ENCODE measurements at regions not wholly inside any gene's neighbourhood (a gene's known extent, or its start where the extent isn't known, plus 50 kb on each side); places are given as distances from the start of the nearest gene placed in this dataset.

DNA sequence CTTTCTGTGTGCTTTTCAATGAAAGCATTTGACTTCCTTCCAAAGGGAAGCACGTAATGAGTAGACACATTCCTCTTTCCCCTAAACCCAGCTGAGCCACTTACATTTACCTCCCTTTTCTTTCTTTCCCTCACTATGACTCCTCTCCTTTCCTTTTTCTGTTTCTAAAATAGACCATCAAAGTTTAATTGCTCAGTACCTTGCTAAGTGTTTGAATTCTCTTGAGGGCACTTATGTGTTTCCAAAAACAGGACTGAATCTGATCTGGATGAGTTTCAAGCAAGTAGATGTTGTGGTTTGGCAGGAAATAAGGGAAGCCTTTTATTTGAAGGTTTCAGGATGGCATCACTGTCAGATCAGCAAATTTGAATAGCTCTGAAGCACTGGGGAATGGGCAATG lies 396.2 kb downstream of the REEP3 start:
- no TSS peak for BruUV-seq (replicated peaks)
- H3K27ac Mint-ChIP-seq (ENCODE audit: unreplicated experiment) = no peak overlapping the region
- ChIA-PET POLR2A (no interaction called here), CTCF (interaction anchor here (0.7 kb wide), 1 partner anchor 60 kb away, joined by 3 read pairs; no protein-coding TSS in a partner anchor)
- H3K4me3 Mint-ChIP-seq (ENCODE audit: unreplicated experiment) = no peak overlapping the region
- H3K9me3 ChIP-seq = no peaks in the 10 kb centered on the region
- TF ChIP-seq, protein P1, sequence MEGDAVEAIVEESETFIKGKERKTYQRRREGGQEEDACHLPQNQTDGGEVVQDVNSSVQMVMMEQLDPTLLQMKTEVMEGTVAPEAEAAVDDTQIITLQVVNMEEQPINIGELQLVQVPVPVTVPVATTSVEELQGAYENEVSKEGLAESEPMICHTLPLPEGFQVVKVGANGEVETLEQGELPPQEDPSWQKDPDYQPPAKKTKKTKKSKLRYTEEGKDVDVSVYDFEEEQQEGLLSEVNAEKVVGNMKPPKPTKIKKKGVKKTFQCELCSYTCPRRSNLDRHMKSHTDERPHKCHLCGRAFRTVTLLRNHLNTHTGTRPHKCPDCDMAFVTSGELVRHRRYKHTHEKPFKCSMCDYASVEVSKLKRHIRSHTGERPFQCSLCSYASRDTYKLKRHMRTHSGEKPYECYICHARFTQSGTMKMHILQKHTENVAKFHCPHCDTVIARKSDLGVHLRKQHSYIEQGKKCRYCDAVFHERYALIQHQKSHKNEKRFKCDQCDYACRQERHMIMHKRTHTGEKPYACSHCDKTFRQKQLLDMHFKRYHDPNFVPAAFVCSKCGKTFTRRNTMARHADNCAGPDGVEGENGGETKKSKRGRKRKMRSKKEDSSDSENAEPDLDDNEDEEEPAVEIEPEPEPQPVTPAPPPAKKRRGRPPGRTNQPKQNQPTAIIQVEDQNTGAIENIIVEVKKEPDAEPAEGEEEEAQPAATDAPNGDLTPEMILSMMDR (IDR thresholded peaks at IDR 0.05; ENCODE audit: insufficient read depth in 1 of 2, low read depth in 1 of 2, low read length in 1 of 2, severe bottlenecking in 1 of 2, unreplicated experiment in 1 of 2) = no peak
- no peaks in the 10 kb centered on the region for H3K9me3 Mint-ChIP-seq (ENCODE audit: unreplicated experiment)
- H3K36me3 ChIP-seq (ENCODE audit: control insufficient read depth, insufficient read depth, low read length) = no peaks in the 10 kb centered on the region
- intact Hi-C loops (cut with micrococcal nuclease; ENCODE audit: unreplicated experiment) = no loop called here
- DNase-seq = no peak
- H3K4me1 ChIP-seq = peaks cover 8% of the 10 kb centered on the region; the same call in 1 of the 2 replicates
- H3K36me3 Mint-ChIP-seq (ENCODE audit: insufficient read depth, unreplicated experiment) = no peaks in the 10 kb centered on the region
- no peak overlapping the region for H3K4me3 ChIP-seq (ENCODE audit: low read depth, low read length)
- no peaks in the 10 kb centered on the region for H3K27me3 ChIP-seq (replicated peaks; ENCODE audit: control insufficient read depth, insufficient read depth, low read length)
- peaks cover 10% of the 10 kb centered on the region for H3K27me3 Mint-ChIP-seq (ENCODE audit: insufficient read depth, unreplicated experiment)
- peaks cover 6% of the 10 kb centered on the region for H3K4me1 Mint-ChIP-seq (ENCODE audit: low read depth, unreplicated experiment)

GRCh38 chr10:63919575-63920279 lies 398.5 kb downstream of the REEP3 start:
- no peaks in the 10 kb centered on the region for H3K36me3 ChIP-seq (ENCODE audit: control insufficient read depth, insufficient read depth, low read length)
- Mint-ChIP-seq H3K4me1 (ENCODE audit: low read depth, unreplicated experiment) (peaks cover 10% of the 10 kb centered on the region), H3K27me3 (ENCODE audit: insufficient read depth, unreplicated experiment) (peaks cover 3% of the 10 kb centered on the region), H3K4me3 (ENCODE audit: unreplicated experiment) (no peak overlapping the region), H3K36me3 (ENCODE audit: insufficient read depth, unreplicated experiment) (no peaks in the 10 kb centered on the region), H3K27ac (ENCODE audit: unreplicated experiment) (no peak overlapping the region), H3K9me3 (ENCODE audit: unreplicated experiment) (no peaks in the 10 kb centered on the region)
- H3K4me3 ChIP-seq (ENCODE audit: low read depth, low read length) = no peak overlapping the region
- TF ChIP-seq, protein P1 (IDR thresholded peaks at IDR 0.05; ENCODE audit: insufficient read depth in 1 of 2, low read depth in 1 of 2, low read length in 1 of 2, severe bottlenecking in 1 of 2, unreplicated experiment in 1 of 2) = no peak
- intact Hi-C loops (cut with micrococcal nuclease; ENCODE audit: unreplicated experiment) = no loop called here
- H3K9me3 ChIP-seq = no peaks in the 10 kb centered on the region
- ChIA-PET CTCF (no interaction called here), POLR2A (no interaction called here)
- H3K4me1 ChIP-seq = peaks cover 8% of the 10 kb centered on the region; the same call in 1 of the 2 replicates
- no peaks in the 10 kb centered on the region for H3K27me3 ChIP-seq (replicated peaks; ENCODE audit: control insufficient read depth, insufficient read depth, low read length)
- no peak for DNase-seq
- BruUV-seq (replicated peaks) = no TSS peak

DNA sequence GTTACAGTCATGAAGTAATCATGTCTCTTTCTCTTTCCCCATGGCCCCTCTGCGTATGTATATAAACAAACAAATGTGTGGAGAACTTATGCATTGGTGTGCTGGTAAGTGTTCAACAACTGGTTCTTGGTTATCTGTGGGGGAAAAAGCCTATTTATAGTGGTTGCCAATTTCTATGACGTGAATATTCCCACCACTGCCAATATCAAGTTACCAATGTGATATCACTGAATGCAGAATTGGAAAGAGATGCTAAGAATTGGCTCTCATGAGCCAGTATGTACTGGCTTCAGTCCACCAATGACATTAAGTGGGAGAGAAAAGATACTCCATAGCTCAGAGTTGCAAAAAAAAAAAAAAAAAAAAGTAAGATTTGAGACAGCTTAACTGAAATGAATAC lies 399.7 kb downstream of the REEP3 start:
- H3K36me3 Mint-ChIP-seq (ENCODE audit: insufficient read depth, unreplicated experiment) = no peaks in the 10 kb centered on the region
- H3K4me1 Mint-ChIP-seq (ENCODE audit: low read depth, unreplicated experiment) = peaks cover 10% of the 10 kb centered on the region
- H3K4me3 Mint-ChIP-seq (ENCODE audit: unreplicated experiment) = no peak overlapping the region
- H3K36me3 ChIP-seq (ENCODE audit: control insufficient read depth, insufficient read depth, low read length) = no peaks in the 10 kb centered on the region
- intact Hi-C loops (cut with micrococcal nuclease; ENCODE audit: unreplicated experiment) = no loop called here
- H3K4me1 ChIP-seq = peaks cover 8% of the 10 kb centered on the region; the same call in 1 of the 2 replicates
- no peak for DNase-seq
- no peaks in the 10 kb centered on the region for H3K9me3 ChIP-seq
- no peaks in the 10 kb centered on the region for H3K27me3 ChIP-seq (replicated peaks; ENCODE audit: control insufficient read depth, insufficient read depth, low read length)
- ChIA-PET POLR2A (no interaction called here), CTCF (no interaction called here)
- BruUV-seq (replicated peaks) = no TSS peak
- no peak overlapping the region for H3K4me3 ChIP-seq (ENCODE audit: low read depth, low read length)
- no peaks in the 10 kb centered on the region for H3K27me3 Mint-ChIP-seq (ENCODE audit: insufficient read depth, unreplicated experiment)
- TF ChIP-seq, protein P1 (IDR thresholded peaks at IDR 0.05; ENCODE audit: insufficient read depth in 1 of 2, low read depth in 1 of 2, low read length in 1 of 2, severe bottlenecking in 1 of 2, unreplicated experiment in 1 of 2) = no peak
- H3K9me3 Mint-ChIP-seq (ENCODE audit: unreplicated experiment) = no peaks in the 10 kb centered on the region
- no peak overlapping the region for H3K27ac Mint-ChIP-seq (ENCODE audit: unreplicated experiment)

Data from Caco-2 (cell line).